HG03342 (cell line): ENCODE measurements at regions not wholly inside any gene's neighbourhood (a gene's known extent, or its start where the extent isn't known, plus 50 kb on each side); places are given as distances from the start of the nearest gene placed in this dataset.

Experiments used
- ATAC-seq: cut with Tn5 transposase; IDR thresholded peaks from one replicate; pipeline ENCODE4 v1.9.1; 2021; ENCODE audit warnings: mild to moderate bottlenecking, moderate library complexity; ENCODE audit not compliant: unreplicated experiment

- no peak for ATAC-seq
Observed at GRCh38 chr14:38105106-38105702, 102.5 kb upstream of the SSTR1 start.

GRCh38 chr14:38107216-38107631 is 100.5 kb upstream of the SSTR1 start:
- ATAC-seq, result peak; percentile 72

GRCh38 chr14:38108681-38109080 is 99.0 kb upstream of the SSTR1 start:
- ATAC-seq, result no peak

GRCh38 chr14:38110258-38110657 is 97.4 kb upstream of the SSTR1 start:
- no peak for ATAC-seq

- no peak for ATAC-seq
Observed at GRCh38 chr14:38111046-38111445, 96.7 kb upstream of the SSTR1 start.

GRCh38 chr14:38113546-38113945 is 94.2 kb upstream of the SSTR1 start:
- ATAC-seq, result no peak

- ATAC-seq, result no peak
Observed at GRCh38 chr14:38116895-38117294, 90.8 kb upstream of the SSTR1 start.

- no peak for ATAC-seq
Observed at GRCh38 chr14:38120109-38120508, 87.6 kb upstream of the SSTR1 start.

GRCh38 chr14:38121320-38122020 is 86.2 kb upstream of the SSTR1 start:
- no peak for ATAC-seq

- ATAC-seq, result no peak
Observed at GRCh38 chr14:38122241-38122640, 85.5 kb upstream of the SSTR1 start.

GRCh38 chr14:38124506-38124905 is 83.2 kb upstream of the SSTR1 start:
- no peak for ATAC-seq

GRCh38 chr14:38125481-38126037 is 82.1 kb upstream of the SSTR1 start:
- no peak for ATAC-seq

GRCh38 chr14:38127356-38127755 is 80.3 kb upstream of the SSTR1 start:
- ATAC-seq, result no peak

- no peak for ATAC-seq
Observed at GRCh38 chr14:38127784-38128183, 79.9 kb upstream of the SSTR1 start.

- ATAC-seq, result no peak
Observed at GRCh38 chr14:38128640-38129039, 79.1 kb upstream of the SSTR1 start.

GRCh38 chr14:38129192-38129591 is 78.5 kb upstream of the SSTR1 start:
- no peak for ATAC-seq

- ATAC-seq, result no peak
Observed at GRCh38 chr14:38129705-38130104, 78.0 kb upstream of the SSTR1 start.

- ATAC-seq, result no peak
Observed at GRCh38 chr14:38134416-38135030, 73.2 kb upstream of the SSTR1 start.

- ATAC-seq, result no peak
Observed at GRCh38 chr14:38135106-38135867, 72.4 kb upstream of the SSTR1 start.

GRCh38 chr14:38137005-38137404 is 70.7 kb upstream of the SSTR1 start:
- ATAC-seq, result no peak

GRCh38 chr14:38138473-38139138 is 69.1 kb upstream of the SSTR1 start:
- ATAC-seq, result peak; percentile 55
